HG03378 (cell line): ENCODE measurements at regions not wholly inside any gene's neighbourhood (a gene's known extent, or its start where the extent isn't known, plus 50 kb on each side); places are given as distances from the start of the nearest gene placed in this dataset.

Experiments used
- ATAC-seq: cut with Tn5 transposase; IDR thresholded peaks from one replicate; pipeline ENCODE4 v1.9.1; 2021; ENCODE audit warnings: mild to moderate bottlenecking, moderate library complexity; ENCODE audit not compliant: unreplicated experiment

DNA sequence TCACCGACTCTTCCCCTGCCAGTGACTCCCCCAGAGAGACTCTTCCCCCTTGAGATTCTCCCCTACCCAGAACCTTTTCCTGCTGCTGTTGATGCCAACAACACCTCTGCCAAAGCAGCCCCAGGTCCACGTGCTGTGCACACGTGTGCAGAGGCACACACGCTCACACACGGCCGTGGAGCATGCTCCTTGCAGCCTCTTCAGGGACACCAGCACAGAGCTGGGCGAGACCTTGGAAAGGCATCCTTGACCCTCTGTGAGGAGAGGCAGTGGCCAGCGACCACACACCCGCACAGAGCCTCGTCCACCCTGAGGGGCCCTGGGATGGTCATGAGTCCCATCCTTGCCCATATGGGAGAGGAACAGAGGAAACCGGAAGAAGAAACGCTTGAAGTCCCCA is 181.9 kb downstream of the RBFOX3 start:
- ATAC-seq = no peak

DNA sequence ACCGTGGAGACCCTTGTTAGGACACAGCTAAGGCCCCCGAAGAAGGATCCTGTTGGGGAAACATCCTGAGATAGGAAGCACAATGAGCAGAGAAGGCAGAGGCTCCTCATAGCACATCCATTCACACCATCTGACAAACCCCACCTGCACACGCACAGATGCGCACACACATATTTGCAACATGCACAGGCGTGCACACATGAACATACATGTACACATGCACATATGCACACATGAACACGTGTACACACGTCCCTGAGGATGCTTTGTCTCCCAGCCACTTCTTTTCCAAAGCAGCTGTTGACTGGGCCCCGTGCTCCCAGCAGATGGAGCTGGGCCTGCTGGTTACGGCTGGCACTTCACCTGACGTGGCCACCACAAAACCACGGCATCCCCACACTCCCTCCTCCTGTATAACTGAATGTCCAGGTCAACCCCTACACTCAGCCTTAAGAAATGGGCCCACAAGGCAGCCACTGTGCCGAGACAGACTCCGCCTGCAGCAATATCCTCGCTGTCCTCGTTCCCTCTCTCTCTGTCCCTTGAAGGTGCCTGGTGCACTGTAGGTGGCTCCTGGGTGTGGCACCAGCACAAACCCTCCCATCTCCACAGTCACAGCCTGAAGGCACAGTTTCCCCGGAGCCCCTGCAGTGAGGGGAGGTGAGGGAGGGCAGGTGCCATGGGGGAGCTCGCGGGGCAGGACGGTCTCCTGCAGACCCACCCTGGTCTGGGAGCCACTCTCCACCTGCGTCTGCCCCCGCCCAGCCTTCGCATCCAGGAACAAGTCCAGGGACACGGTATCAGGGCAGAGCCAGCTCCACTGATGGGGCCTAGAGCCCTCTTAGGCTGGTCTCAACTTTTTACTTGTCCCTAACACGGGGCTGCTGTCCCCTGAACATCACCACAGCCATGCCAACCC is 183.0 kb downstream of the RBFOX3 start:
- no peak for ATAC-seq

GRCh38 chr17:79425686-79426085 is 185.2 kb downstream of the RBFOX3 start:
- no peak for ATAC-seq

- ATAC-seq = no peak
Observed at GRCh38 chr17:79424471-79425185, 186.2 kb downstream of the RBFOX3 start.

- ATAC-seq = no peak
Observed at GRCh38 chr17:79423811-79424465, 186.9 kb downstream of the RBFOX3 start.

DNA sequence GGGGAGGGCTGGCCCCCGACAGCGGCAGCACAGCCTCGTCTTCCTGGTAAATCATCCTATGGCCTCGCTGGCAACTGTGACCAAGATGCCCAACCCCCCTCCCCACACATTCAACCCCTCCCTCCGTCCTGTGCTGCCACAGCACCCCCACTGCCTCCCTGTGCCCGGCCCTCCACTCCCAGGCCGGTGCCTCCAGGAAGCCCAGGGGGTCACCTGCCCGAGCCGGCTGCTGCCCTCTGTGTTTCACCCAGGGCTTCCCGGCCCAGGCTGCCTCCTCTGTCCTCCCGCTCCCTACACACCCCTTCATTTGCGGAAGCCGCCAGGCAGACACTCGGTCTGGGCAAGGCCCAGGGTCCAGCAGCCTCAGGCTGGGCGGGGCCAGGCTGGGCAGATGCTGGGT is 188.6 kb downstream of the RBFOX3 start:
- ATAC-seq = no peak

- ATAC-seq = no peak
Observed at GRCh38 chr17:79420318-79421243, 190.3 kb downstream of the RBFOX3 start.

DNA sequence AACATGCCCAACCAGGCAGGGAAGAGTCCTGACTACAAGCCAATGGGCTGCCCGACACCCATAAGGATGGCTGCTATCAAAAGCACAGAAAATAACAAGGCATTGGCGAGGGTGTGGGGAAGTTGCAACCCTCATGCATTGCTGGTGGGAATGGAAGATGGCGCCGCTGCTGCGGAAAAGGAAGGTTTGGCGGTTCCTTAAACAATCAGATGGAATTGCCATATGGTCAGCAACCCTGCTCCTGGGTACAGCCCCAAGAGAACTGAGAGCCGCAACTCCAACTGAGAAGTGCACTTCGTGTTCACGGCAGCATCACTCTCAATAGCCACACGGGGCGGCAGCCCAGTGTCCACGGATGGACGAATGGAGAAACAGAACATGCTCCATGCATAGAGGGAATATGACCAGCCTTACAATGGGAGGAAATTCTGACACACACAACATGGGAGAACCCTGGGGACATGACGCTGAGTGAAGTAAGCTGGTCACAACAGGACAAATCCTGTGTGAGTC is 193.3 kb downstream of the RBFOX3 start:
- ATAC-seq = no peak

DNA sequence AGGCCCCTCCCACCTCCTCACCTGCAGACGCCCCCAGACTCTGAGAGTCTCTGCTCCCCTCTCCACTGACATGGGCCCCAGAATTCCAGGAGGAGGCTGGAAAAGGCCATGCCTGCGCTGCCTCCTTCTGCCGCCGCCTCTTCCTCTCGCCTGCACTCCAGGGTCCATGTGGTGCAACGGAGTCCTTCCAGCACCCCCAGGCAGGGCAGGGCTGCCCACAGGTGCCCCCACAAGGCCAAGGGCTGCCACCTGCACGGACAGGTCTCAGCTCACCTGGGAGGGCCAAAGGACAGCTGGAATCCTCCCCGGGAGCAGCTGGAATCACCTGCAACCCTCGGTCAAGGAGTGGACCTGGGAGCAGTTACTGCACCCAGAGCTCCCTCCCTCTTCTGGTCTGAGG is 194.9 kb downstream of the RBFOX3 start:
- no peak for ATAC-seq

GRCh38 chr17:79415365-79415764 is 195.5 kb downstream of the RBFOX3 start:
- ATAC-seq = no peak

DNA sequence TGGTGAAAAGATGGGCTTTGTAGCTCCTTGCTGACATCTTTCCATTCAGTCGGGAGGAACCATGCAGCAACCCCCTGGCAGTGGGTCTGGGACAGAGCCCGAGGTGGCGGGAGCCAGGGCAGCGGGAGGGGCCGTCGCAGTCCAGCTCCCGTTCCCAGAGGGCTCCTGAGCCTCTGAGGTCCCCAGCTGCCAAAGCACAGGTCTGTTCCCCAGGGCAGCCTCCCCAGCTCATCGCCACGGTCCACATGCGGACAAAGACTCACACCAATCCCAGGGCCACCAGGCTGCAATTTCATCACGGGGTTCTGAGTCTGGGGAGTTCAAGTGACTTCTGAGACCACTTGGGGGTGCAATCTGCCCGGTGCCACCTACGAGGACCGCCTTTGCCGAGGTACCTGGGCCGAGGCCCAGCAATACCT is 196.0 kb downstream of the RBFOX3 start:
- ATAC-seq = no peak

DNA sequence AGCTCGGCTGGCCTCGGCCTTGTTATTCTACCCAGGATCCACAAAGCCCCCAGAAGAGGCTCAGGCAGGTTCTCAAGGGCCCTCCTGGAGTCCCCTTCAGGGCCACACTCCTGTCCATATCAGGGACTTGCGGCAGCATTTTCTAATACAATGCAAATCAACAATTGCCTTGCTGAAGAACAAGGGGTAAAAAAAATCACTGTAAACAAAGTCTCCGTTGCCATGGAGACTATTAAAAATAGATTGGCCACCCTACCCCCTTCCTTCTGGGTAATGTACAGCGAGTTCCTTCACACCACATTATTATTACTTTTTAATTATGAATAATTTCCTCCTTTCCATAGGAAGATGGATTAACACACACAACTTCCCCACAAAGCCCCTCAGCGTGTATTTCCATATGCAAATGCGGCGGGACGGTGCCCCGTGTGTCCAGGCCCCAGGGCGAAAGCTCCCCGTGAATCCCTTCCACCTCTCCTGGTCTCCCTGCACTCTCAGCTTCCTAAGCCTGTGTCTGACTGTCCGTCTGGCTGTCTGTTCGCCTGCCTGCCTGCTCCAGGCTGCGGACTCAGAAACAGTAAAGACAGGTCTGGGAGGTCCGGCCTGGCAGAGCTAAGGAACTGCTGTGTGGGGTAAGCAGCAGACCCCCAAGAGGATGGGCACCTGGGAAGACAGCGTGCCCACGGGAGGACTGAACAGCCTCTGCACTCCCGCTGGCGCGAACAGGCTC is 196.6 kb downstream of the RBFOX3 start:
- no peak for ATAC-seq

GRCh38 chr17:79413611-79414010 is 197.2 kb downstream of the RBFOX3 start:
- no peak for ATAC-seq

DNA sequence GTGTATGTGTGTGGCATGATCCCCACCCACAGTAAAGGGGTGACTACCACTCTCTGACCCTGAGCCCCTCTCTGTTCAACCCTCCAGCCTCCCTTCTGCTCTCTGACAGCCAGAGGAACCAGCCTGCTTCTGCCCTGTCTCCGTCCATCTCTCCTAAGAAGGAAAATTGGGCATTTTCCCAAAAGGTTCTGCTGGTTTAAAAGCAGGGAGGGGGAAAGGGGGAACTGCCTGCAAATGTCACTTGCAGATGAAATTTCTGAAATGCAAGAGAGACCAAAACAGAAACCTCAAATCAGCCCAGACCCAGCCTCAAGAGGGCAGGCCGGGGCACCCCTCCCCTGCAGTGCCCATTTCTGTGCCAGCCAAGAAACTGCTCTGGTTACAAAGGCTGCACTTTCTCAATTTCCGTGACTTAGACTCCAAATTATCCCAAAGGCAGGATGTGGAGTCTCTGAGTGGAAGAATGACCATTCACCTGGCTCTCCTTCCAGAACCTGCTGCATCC is 197.9 kb downstream of the RBFOX3 start:
- no peak for ATAC-seq

DNA sequence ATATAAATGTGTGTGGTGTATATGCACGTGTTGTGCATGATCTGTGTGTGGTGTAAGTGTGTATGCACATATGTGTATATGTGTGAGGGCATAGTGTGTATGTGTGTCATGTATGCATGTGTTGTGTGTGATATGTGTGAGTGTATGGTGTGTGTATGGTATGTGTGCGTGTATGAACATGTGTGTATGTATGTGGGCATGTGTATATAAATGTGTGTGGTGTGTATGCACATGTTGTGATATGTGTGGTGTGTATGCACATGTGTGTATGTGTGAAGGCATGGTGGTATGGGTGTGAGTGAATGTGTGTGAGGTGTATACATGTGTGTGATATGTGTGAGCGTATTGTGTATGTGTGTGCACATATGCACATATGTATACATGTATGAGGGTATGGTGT is 198.7 kb downstream of the RBFOX3 start:
- no peak for ATAC-seq

GRCh38 chr17:79411419-79411818 is 199.4 kb downstream of the RBFOX3 start:
- ATAC-seq = no peak

- no peak for ATAC-seq
Observed at GRCh38 chr17:79410681-79411080, 200.2 kb downstream of the RBFOX3 start.

- ATAC-seq = no peak
Observed at GRCh38 chr17:79408251-79408650, 202.6 kb downstream of the RBFOX3 start.

GRCh38 chr17:79407385-79407784 is 203.5 kb downstream of the RBFOX3 start:
- ATAC-seq = no peak
